IMR-90 (cell line): ENCODE measurements at regions not wholly inside any gene's neighbourhood (a gene's known extent, or its start where the extent isn't known, plus 50 kb on each side); places are given as distances from the start of the nearest gene placed in this dataset.

Experiments used
- ATAC-seq: fragments of 200-7000 bp; cut with Tn5 transposase; 2 replicates; pipeline ENCODE4 v1.9.1; 2020; ENCODE audit warnings: low read depth, mild to moderate bottlenecking, moderate library complexity
- BruUV-seq: library from RNA; stranded (reverse); fragments of 400-500 nt; replicated peaks from 2 replicates; lab custom pipeline; 2021; lab: Mats Ljungman, UMichigan
- CTCF ChIA-PET: fragments of 300-600 bp; formaldehyde crosslinking; extraction: SDS; loops from one replicate; lab custom pipeline; 2021; ENCODE audit warnings: antibody characterized with exemption; lab: Yijun Ruan, JAX
- POLR2A ChIA-PET: fragments of 300-600 bp; sonication (Branson Sonifier 250); formaldehyde crosslinking; loops from one replicate; lab custom pipeline; 2022; ENCODE audit warnings: antibody characterized with exemption; ENCODE audit not compliant: unreplicated experiment; lab: Charles Lee
- DNase-seq: peaks from one replicate; pipeline ENCODE4 v3.0.0; 2013
- H2AFZ ChIP-seq: replicated peaks from 2 replicates; pipeline ENCODE3; 2013; ENCODE audit warnings: low read length, mild to moderate bottlenecking; ENCODE audit not compliant: poor library complexity
- H2AK5ac ChIP-seq: 2 replicates; pipeline ENCODE4 v1.6.1; 2013; ENCODE audit warnings: low read depth, low read length, inconsistent platforms
- H2AK9ac ChIP-seq: replicated peaks from 2 replicates; pipeline ENCODE3; 2013; ENCODE audit warnings: mild to moderate bottlenecking, low read depth, low read length, moderate library complexity; ENCODE audit not compliant: poor library complexity
- H2BK120ac ChIP-seq: 2 replicates; pipeline ENCODE4 v1.6.1; 2013; ENCODE audit warnings: low read depth, low read length, inconsistent platforms
- H2BK15ac ChIP-seq: 3 replicates; pipeline ENCODE4 v1.6.1; 2013; ENCODE audit warnings: low read depth, low read length, inconsistent platforms
- H2BK20ac ChIP-seq: 2 replicates; pipeline ENCODE4 v1.6.1; 2013; ENCODE audit warnings: low read depth, mild to moderate bottlenecking, inconsistent platforms, low read length, moderate library complexity
- H2BK5ac ChIP-seq: 2 replicates; pipeline ENCODE4 v1.6.1; 2013; ENCODE audit warnings: mild to moderate bottlenecking, low read depth, low read length, inconsistent platforms; ENCODE audit not compliant: poor library complexity, severe bottlenecking
- H3K14ac ChIP-seq: replicated peaks from 2 replicates; pipeline ENCODE4 v1.6.1; 2013; ENCODE audit warnings: low read depth, low read length, inconsistent platforms
- H3K18ac ChIP-seq: 2 replicates; pipeline ENCODE4 v1.6.1; 2013; ENCODE audit warnings: low read depth, low read length, control low read depth
- H3K23ac ChIP-seq: 2 replicates; pipeline ENCODE4 v1.6.1; 2013; ENCODE audit warnings: low read depth, low read length, inconsistent platforms
- H3K27ac ChIP-seq: 2 replicates; pipeline ENCODE4 v1.5.1; 2013; ENCODE audit warnings: mild to moderate bottlenecking, control low read depth, low read length; ENCODE audit not compliant: insufficient read depth
- H3K27me3 ChIP-seq: 2 replicates; pipeline ENCODE4 v1.6.1; 2013; ENCODE audit warnings: low read length; ENCODE audit not compliant: control insufficient read depth, insufficient read depth
- H3K36me3 ChIP-seq: 2 replicates; pipeline ENCODE4 v1.6.1; 2013; ENCODE audit warnings: low read length, mixed read lengths; ENCODE audit not compliant: control insufficient read depth, insufficient read depth
- H3K4ac ChIP-seq: 2 replicates; pipeline ENCODE4 v1.6.1; 2013; ENCODE audit warnings: low read depth, low read length, inconsistent platforms
- H3K4me1 ChIP-seq: 2 replicates; pipeline ENCODE4 v1.6.1; 2013; ENCODE audit warnings: low read length, mixed read lengths; ENCODE audit not compliant: control insufficient read depth, insufficient read depth
- H3K4me2 ChIP-seq: 2 replicates; pipeline ENCODE4 v1.6.1; 2013; ENCODE audit warnings: low read depth, mild to moderate bottlenecking, control low read depth, low read length, moderate library complexity
- H3K4me3 ChIP-seq: 2 replicates; pipeline ENCODE4 v1.5.1; 2013; ENCODE audit warnings: low read depth, mild to moderate bottlenecking, control low read depth, low read length, moderate library complexity; ENCODE audit not compliant: insufficient read depth
- H3K56ac ChIP-seq: 2 replicates; pipeline ENCODE4 v1.6.1; 2013; ENCODE audit warnings: low read length, inconsistent platforms; ENCODE audit not compliant: insufficient read depth; ENCODE audit errors: extremely low read depth
- H3K79me1 ChIP-seq, 2 experiments: 2 replicates each; pipeline ENCODE4 v1.6.1; 2013; ENCODE audit warnings: low read length in 2 of 2, inconsistent platforms in 1 of 2, low read depth in 1 of 2
- H3K9ac ChIP-seq: 2 replicates; pipeline ENCODE4 v1.6.1; 2013; ENCODE audit warnings: low read depth, low read length, control low read depth
- H3K9me1 ChIP-seq: 2 replicates; pipeline ENCODE4 v1.6.1; 2013; ENCODE audit warnings: low read length, inconsistent platforms; ENCODE audit not compliant: insufficient read depth
- H3K9me3 ChIP-seq: 2 replicates; pipeline ENCODE4 v1.6.1; 2013; ENCODE audit warnings: low read length; ENCODE audit not compliant: control insufficient read depth, insufficient read depth
- H4K20me1 ChIP-seq: 2 replicates; pipeline ENCODE4 v1.6.1; 2013; ENCODE audit warnings: low read length, inconsistent platforms; ENCODE audit not compliant: insufficient read depth
- H4K5ac ChIP-seq: 2 replicates; pipeline ENCODE4 v1.6.1; 2013; ENCODE audit warnings: mild to moderate bottlenecking, low read depth, low read length, control low read depth
- H4K8ac ChIP-seq, 2 experiments: 2 replicates each; pipeline ENCODE4 v1.6.1; 2013; ENCODE audit warnings: low read depth in 2 of 2, low read length in 2 of 2, control low read depth in 1 of 2, inconsistent platforms in 1 of 2
- H4K91ac ChIP-seq: 2 replicates; pipeline ENCODE4 v1.6.1; 2013; ENCODE audit warnings: low read depth, low read length, inconsistent platforms; ENCODE audit not compliant: insufficient read depth
- BHLHE40 ChIP-seq: fragments of 150-350 bp; IDR thresholded peaks from 2 replicates; pipeline ENCODE4 v1.6.1; 2016; ENCODE audit warnings: mild to moderate bottlenecking, low read depth, low read length
- CEBPB ChIP-seq: IDR thresholded peaks from 2 replicates; pipeline ENCODE4 v1.6.1; 2012; ENCODE audit warnings: low read depth, low read length, improper control_type of control experiment
- CHD1 ChIP-seq: IDR thresholded peaks from 2 replicates; pipeline ENCODE4 v1.6.1; 2012; ENCODE audit warnings: low read depth, low read length, improper control_type of control experiment
- FOS ChIP-seq: fragments of 150-350 bp; IDR thresholded peaks from 2 replicates; pipeline ENCODE4 v1.6.1; 2016; ENCODE audit warnings: low read depth, low read length
- MAFK ChIP-seq: IDR thresholded peaks from 2 replicates; pipeline ENCODE4 v1.6.1; 2012; ENCODE audit warnings: low read depth, low read length, improper control_type of control experiment
- MAZ ChIP-seq: IDR thresholded peaks from 2 replicates; pipeline ENCODE4 v1.6.1; 2012; ENCODE audit warnings: low read depth, mild to moderate bottlenecking, low read length, improper control_type of control experiment, moderate library complexity, borderline replicate concordance
- MXI1 ChIP-seq: IDR thresholded peaks from 2 replicates; pipeline ENCODE4 v1.6.1; 2012; ENCODE audit warnings: low read depth, mild to moderate bottlenecking, low read length, moderate library complexity, borderline replicate concordance
- NFE2L2 ChIP-seq: fragments of 150-350 bp; IDR thresholded peaks from 2 replicates; pipeline ENCODE4 v1.6.1; 2016; ENCODE audit warnings: low read depth, mild to moderate bottlenecking, low read length
- POLR2A ChIP-seq: IDR thresholded peaks from 2 replicates; pipeline ENCODE4 v1.6.1; 2012; ENCODE audit warnings: mild to moderate bottlenecking, low read depth, low read length
- RAD21 ChIP-seq: IDR thresholded peaks from 2 replicates; pipeline ENCODE4 v1.6.1; 2012; ENCODE audit warnings: low read length, improper control_type of control experiment
- RCOR1 ChIP-seq: IDR thresholded peaks from 2 replicates; pipeline ENCODE4 v1.6.1; 2012; ENCODE audit warnings: mild to moderate bottlenecking, low read length, improper control_type of control experiment; ENCODE audit not compliant: insufficient replicate concordance
- RFX5 ChIP-seq: IDR thresholded peaks from 2 replicates; pipeline ENCODE4 v1.8.0; 2012; ENCODE audit warnings: low read depth, mild to moderate bottlenecking, low read length, moderate library complexity
- SMC3 ChIP-seq: fragments of 150-350 bp; IDR thresholded peaks from 2 replicates; pipeline ENCODE4 v1.6.1; 2016; ENCODE audit warnings: low read depth, mild to moderate bottlenecking, antibody characterized with exemption, low read length, moderate library complexity
- WGBS, 2 experiments: methylation state at CpG; one replicate each; pipeline versions ENCODE4 v1.1.5 to v1.1.7; 2013; ENCODE audit warnings: missing lambda C conversion rate in 2 of 2; ENCODE audit not compliant: insufficient read length in 1 of 2; ENCODE audit errors: extremely low coverage in 2 of 2; 5-methylcytosine and 5-hydroxymethylcytosine counted together
- dilution Hi-C: fragments of 300-500 bp; cut with HindIII; formaldehyde crosslinking; loops from one replicate; pipeline ENCODE4 v1.14.3; 2018; ENCODE audit warnings: low sequenced_read_pairs; ENCODE audit not compliant: unreplicated experiment
- in situ Hi-C: fragments of 300-500 bp; cut with MboI; formaldehyde crosslinking; loops from 3 replicates; pipeline ENCODE4 v1.14.3; 2019; ENCODE audit warnings: low sequenced_read_pairs, inconsistent platforms, mixed read lengths
- intact Hi-C: fragments of 100-400 bp; cut with micrococcal nuclease; formaldehyde crosslinking; loops from 2 replicates; pipeline ENCODE4 v1.10.0; 2022
- TF ChIP-seq, protein P1 (sequence below): fragments of 150-350 bp; IDR thresholded peaks from 2 replicates; pipeline ENCODE4 v1.6.1; 2016; ENCODE audit warnings: low read depth, mild to moderate bottlenecking, low read length, moderate library complexity, borderline replicate concordance
- TF ChIP-seq, protein P2 (sequence below): conservative IDR thresholded peaks from 2 replicates; pipeline ENCODE4 v1.5.1; 2012; ENCODE audit warnings: mild to moderate bottlenecking, low read depth, low read length, improper control_type of control experiment
- TF ChIP-seq, protein P3 (sequence below): fragments of 150-350 bp; IDR thresholded peaks from 2 replicates; pipeline ENCODE4 v1.6.1; 2017; ENCODE audit warnings: mild to moderate bottlenecking, antibody characterized with exemption, low read length, low read depth

DNA sequence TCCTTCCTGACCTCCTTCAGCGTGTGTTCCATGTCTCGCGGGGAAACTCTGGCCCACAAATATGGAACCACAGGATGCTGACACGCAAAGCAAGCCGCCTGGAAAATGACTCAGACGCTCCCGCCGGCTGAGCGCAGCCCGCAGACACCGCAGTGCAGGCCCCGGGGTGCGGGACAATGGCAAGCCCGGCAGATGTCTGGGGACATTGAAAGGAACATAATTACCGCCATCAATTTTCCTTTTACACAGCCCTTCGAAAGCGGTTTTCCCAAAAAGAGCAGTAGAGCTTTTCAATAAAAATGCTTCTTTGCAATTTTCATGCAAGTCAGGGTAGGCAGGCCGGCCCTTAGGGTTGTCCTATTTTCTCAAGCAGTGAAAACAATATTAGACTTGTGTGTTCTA, 159.2 kb upstream of the SH3BP4 start:
- H2BK120ac ChIP-seq: no peak overlapping the region
- H3K9ac ChIP-seq: no peak overlapping the region
- intact Hi-C loops (no loop called here), in situ Hi-C loops (no loop called here), dilution Hi-C loops (no loop called here)
- no peak overlapping the region for H3K4me2 ChIP-seq
- ChIA-PET CTCF (interaction anchor here (0.7 kb wide), 2 partner anchors 23 to 157 kb away, joined by 3 read pairs; no protein-coding TSS in a partner anchor), POLR2A (no interaction called here)
- H3K27ac ChIP-seq: no peak overlapping the region
- H3K56ac ChIP-seq: no peak overlapping the region
- H4K5ac ChIP-seq: no peak overlapping the region
- no peak overlapping the region for H2AK5ac ChIP-seq
- H3K4ac ChIP-seq: no peak overlapping the region
- H2BK15ac ChIP-seq: no peak overlapping the region
- no peak overlapping the region for H4K8ac ChIP-seq
- no peak overlapping the region for H2BK5ac ChIP-seq
- no peak overlapping the region for H3K18ac ChIP-seq
- H3K23ac ChIP-seq: no peak overlapping the region
- peaks cover 6% of the 10 kb centered on the region for H3K4me1 ChIP-seq
- ATAC-seq: no peak
- no peaks in the 10 kb centered on the region for H3K36me3 ChIP-seq
- no peak for DNase-seq
- no peaks in the 10 kb centered on the region for H3K9me3 ChIP-seq
- H3K4me3 ChIP-seq: no peak overlapping the region
- no peak overlapping the region for H3K14ac ChIP-seq
- H3K79me1 ChIP-seq: no peaks in the 10 kb centered on the region
- no peaks in the 10 kb centered on the region for H3K9me1 ChIP-seq
- BruUV-seq: no TSS peak
- H2BK20ac ChIP-seq: no peak overlapping the region
- 95% methylated on average over 11 of the region's 18 CpGs; no CpG with 5 or more reads in 1 of the 2 experiments for WGBS, 2 experiments
- no peak overlapping the region for H4K91ac ChIP-seq
- TF ChIP-seq POLR2A: no peak
- TF ChIP-seq MAFK: no peak
- TF ChIP-seq, protein P1, sequence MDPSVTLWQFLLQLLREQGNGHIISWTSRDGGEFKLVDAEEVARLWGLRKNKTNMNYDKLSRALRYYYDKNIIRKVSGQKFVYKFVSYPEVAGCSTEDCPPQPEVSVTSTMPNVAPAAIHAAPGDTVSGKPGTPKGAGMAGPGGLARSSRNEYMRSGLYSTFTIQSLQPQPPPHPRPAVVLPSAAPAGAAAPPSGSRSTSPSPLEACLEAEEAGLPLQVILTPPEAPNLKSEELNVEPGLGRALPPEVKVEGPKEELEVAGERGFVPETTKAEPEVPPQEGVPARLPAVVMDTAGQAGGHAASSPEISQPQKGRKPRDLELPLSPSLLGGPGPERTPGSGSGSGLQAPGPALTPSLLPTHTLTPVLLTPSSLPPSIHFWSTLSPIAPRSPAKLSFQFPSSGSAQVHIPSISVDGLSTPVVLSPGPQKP: no peak
- TF ChIP-seq RAD21: no peak
- no peak for TF ChIP-seq MAZ
- no peak for TF ChIP-seq MXI1
- no peak for TF ChIP-seq CEBPB
- TF ChIP-seq BHLHE40: no peak
- no peak for TF ChIP-seq CHD1
- TF ChIP-seq NFE2L2: no peak
- TF ChIP-seq, protein P2, sequence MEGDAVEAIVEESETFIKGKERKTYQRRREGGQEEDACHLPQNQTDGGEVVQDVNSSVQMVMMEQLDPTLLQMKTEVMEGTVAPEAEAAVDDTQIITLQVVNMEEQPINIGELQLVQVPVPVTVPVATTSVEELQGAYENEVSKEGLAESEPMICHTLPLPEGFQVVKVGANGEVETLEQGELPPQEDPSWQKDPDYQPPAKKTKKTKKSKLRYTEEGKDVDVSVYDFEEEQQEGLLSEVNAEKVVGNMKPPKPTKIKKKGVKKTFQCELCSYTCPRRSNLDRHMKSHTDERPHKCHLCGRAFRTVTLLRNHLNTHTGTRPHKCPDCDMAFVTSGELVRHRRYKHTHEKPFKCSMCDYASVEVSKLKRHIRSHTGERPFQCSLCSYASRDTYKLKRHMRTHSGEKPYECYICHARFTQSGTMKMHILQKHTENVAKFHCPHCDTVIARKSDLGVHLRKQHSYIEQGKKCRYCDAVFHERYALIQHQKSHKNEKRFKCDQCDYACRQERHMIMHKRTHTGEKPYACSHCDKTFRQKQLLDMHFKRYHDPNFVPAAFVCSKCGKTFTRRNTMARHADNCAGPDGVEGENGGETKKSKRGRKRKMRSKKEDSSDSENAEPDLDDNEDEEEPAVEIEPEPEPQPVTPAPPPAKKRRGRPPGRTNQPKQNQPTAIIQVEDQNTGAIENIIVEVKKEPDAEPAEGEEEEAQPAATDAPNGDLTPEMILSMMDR: no peak
- TF ChIP-seq, protein P3, sequence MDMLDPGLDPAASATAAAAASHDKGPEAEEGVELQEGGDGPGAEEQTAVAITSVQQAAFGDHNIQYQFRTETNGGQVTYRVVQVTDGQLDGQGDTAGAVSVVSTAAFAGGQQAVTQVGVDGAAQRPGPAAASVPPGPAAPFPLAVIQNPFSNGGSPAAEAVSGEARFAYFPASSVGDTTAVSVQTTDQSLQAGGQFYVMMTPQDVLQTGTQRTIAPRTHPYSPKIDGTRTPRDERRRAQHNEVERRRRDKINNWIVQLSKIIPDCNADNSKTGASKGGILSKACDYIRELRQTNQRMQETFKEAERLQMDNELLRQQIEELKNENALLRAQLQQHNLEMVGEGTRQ: no peak
- TF ChIP-seq RFX5: no peak
- TF ChIP-seq RCOR1: no peak
- TF ChIP-seq SMC3: no peak
- no peak for TF ChIP-seq FOS
- H2AFZ ChIP-seq: no peak overlapping the region
- no peaks in the 10 kb centered on the region for H4K20me1 ChIP-seq
- H3K27me3 ChIP-seq: no peaks in the 10 kb centered on the region
- no peak overlapping the region for H2AK9ac ChIP-seq
